Psoas muscle (tissue), 6 donors: ENCODE measurements at regions not wholly inside any gene's neighbourhood (a gene's known extent, or its start where the extent isn't known, plus 50 kb on each side); places are given as distances from the start of the nearest gene placed in this dataset.

Experiments used
- ATAC-seq, 4 donors: fragments of 200-7000 bp; cut with Tn5 transposase; one replicate each; pipeline ENCODE4 v1.9.1; 2020; ENCODE audit warnings: moderate library complexity in 3 of 4, mild to moderate bottlenecking in 2 of 4
- DNase-seq, 2 donors: peaks; one replicate each; pipeline ENCODE4 v3.0.0-alpha.2; 2020
- H3K27ac ChIP-seq: fragments of 200-600 bp; one replicate; pipeline ENCODE4 v1.8.0; 2022
- H3K27me3 ChIP-seq, 3 donors: fragments of 200-600 bp in 1 of 3; one replicate each; pipeline versions ENCODE4 v1.6.1 to v1.8.0; 2013 to 2022; ENCODE audit warnings: low read length in 2 of 3, mild to moderate bottlenecking in 2 of 3, moderate library complexity in 1 of 3; ENCODE audit not compliant: insufficient read depth in 3 of 3
- H3K36me3 ChIP-seq, 2 donors: fragments of 200-600 bp in 1 of 2; one replicate each; pipeline versions ENCODE4 v1.6.1 to v1.8.0; 2013 to 2022; ENCODE audit warnings: low read depth in 1 of 2, mild to moderate bottlenecking in 1 of 2, moderate library complexity in 1 of 2; ENCODE audit not compliant: insufficient read depth in 1 of 2
- H3K4me1 ChIP-seq: fragments of 200-600 bp; one replicate; pipeline ENCODE4 v1.8.0; 2022
- H3K4me3 ChIP-seq: fragments of 200-600 bp; one replicate; pipeline ENCODE4 v1.8.0; 2022; ENCODE audit warnings: mild to moderate bottlenecking
- H3K9me3 ChIP-seq: fragments of 200-600 bp; one replicate; pipeline ENCODE4 v1.8.0; 2022
- CTCF ChIP-seq: fragments of 200-600 bp; IDR thresholded peaks from one replicate; pipeline ENCODE4 v1.8.0; 2022; ENCODE audit warnings: antibody characterized with exemption
- intact Hi-C, 2 donors: fragments of 100-400 bp; cut with DNase I; formaldehyde crosslinking; loops; one replicate each; pipeline versions ENCODE4 v1.11.0 to v1.14.2; 2022
- donor health status: healthy with polysubstance abuse.
- donor health status: DM: no; HTN: no; CAD: no; lungs with moderate emphysema.
- donor health status: healthy.
- donor health status: DM: yes; HTN: yes; CAD: no.
- donor health status: DM: no; HTN: no; CAD: no.
- donor health status: DM: yes; HTN: yes; CAD: no.

GRCh38 chr14:35921745-35922144 is 95.6 kb downstream of the BRMS1L start:
- Histone ChIP-seq H3K27me3 (no peaks in the 10 kb centered on the region), H3K36me3 (no peaks in the 10 kb centered on the region), H3K9me3 (no peaks in the 10 kb centered on the region), H3K4me3 (no peak overlapping the region), H3K4me1 (no peaks in the 10 kb centered on the region), H3K27ac (no peak overlapping the region)
- ATAC-seq (no peak), DNase-seq (no peak)
- TF ChIP-seq CTCF: no peak
- intact Hi-C loops: no loop called here
